H9 (cell line): ENCODE measurements at regions not wholly inside any gene's neighbourhood (a gene's known extent, or its start where the extent isn't known, plus 50 kb on each side); places are given as distances from the start of the nearest gene placed in this dataset.

Source experiments
- DNase-seq: peaks from one replicate; pipeline ENCODE4 v3.0.0-alpha.2; 2017
- H2AFZ ChIP-seq: one replicate; pipeline ENCODE4 v1.6.1; 2013; ENCODE audit warnings: mild to moderate bottlenecking, low read length, control low read depth, moderate library complexity
- H2AK5ac ChIP-seq: 2 replicates; pipeline ENCODE4 v1.6.1; 2013; ENCODE audit warnings: low read length, control low read depth, mixed read lengths; ENCODE audit not compliant: insufficient read length
- H2BK120ac ChIP-seq: one replicate; pipeline ENCODE4 v1.6.1; 2013; ENCODE audit warnings: low read depth, mild to moderate bottlenecking, low read length, control low read depth, inconsistent platforms; ENCODE audit not compliant: poor library complexity, severe bottlenecking
- H2BK12ac ChIP-seq: 2 replicates; pipeline ENCODE4 v1.6.1; 2013; ENCODE audit warnings: low read length, control low read depth, mixed read lengths, low read depth; ENCODE audit not compliant: insufficient read length
- H2BK15ac ChIP-seq: 2 replicates; pipeline ENCODE4 v1.6.1; 2013; ENCODE audit warnings: low read depth, low read length, control low read depth
- H2BK20ac ChIP-seq: one replicate; pipeline ENCODE4 v1.6.1; 2013; ENCODE audit warnings: low read depth, mild to moderate bottlenecking, low read length, control low read depth, inconsistent platforms; ENCODE audit not compliant: poor library complexity, severe bottlenecking
- H2BK5ac ChIP-seq: 2 replicates; pipeline ENCODE4 v1.6.1; 2013; ENCODE audit warnings: low read length, control low read depth, mixed read lengths; ENCODE audit not compliant: insufficient read length
- H3K14ac ChIP-seq: 2 replicates; pipeline ENCODE4 v1.6.1; 2013; ENCODE audit warnings: low read length, control low read depth; ENCODE audit not compliant: insufficient read depth
- H3K18ac ChIP-seq: 2 replicates; pipeline ENCODE4 v1.6.1; 2013; ENCODE audit warnings: low read depth, mild to moderate bottlenecking, mixed read lengths, low read length, control low read depth; ENCODE audit not compliant: insufficient read length
- H3K23ac ChIP-seq: 2 replicates; pipeline ENCODE4 v1.6.1; 2013; ENCODE audit warnings: low read length, control low read depth, mixed read lengths, low read depth; ENCODE audit not compliant: insufficient read length
- H3K23me2 ChIP-seq: 2 replicates; pipeline ENCODE4 v1.6.1; 2013; ENCODE audit warnings: low read depth, mild to moderate bottlenecking, mixed read lengths, low read length, control low read depth; ENCODE audit not compliant: insufficient read length, poor library complexity, severe bottlenecking
- H3K27ac ChIP-seq: 2 replicates; pipeline ENCODE4 v1.5.1; 2013; ENCODE audit warnings: low read length, control low read depth, mixed read lengths, low read depth; ENCODE audit not compliant: insufficient read length
- H3K27me3 ChIP-seq: 2 replicates; pipeline ENCODE4 v1.6.1; 2013; ENCODE audit warnings: low read length, control low read depth, inconsistent platforms; ENCODE audit not compliant: insufficient read depth
- H3K4ac ChIP-seq: 2 replicates; pipeline ENCODE4 v1.6.1; 2013; ENCODE audit warnings: low read depth, mild to moderate bottlenecking, control low read depth, inconsistent platforms, low read length, moderate library complexity
- H3K4me1 ChIP-seq: 2 replicates; pipeline ENCODE4 v1.6.1; 2013; ENCODE audit warnings: low read length, control low read depth, inconsistent platforms; ENCODE audit not compliant: insufficient read depth
- H3K4me2 ChIP-seq: 2 replicates; pipeline ENCODE4 v1.6.1; 2013; ENCODE audit warnings: low read length, control low read depth, mixed read lengths; ENCODE audit not compliant: insufficient read length, insufficient read depth
- H3K56ac ChIP-seq: 2 replicates; pipeline ENCODE4 v1.6.1; 2013; ENCODE audit warnings: low read depth, mild to moderate bottlenecking, mixed read lengths, low read length, control low read depth; ENCODE audit not compliant: insufficient read length
- H3K79me1 ChIP-seq: 2 replicates; pipeline ENCODE4 v1.6.1; 2013; ENCODE audit warnings: low read depth, mild to moderate bottlenecking, moderate library complexity, low read length, control low read depth, inconsistent platforms; ENCODE audit not compliant: insufficient read depth, poor library complexity, severe bottlenecking
- H3K79me2 ChIP-seq: 2 replicates; pipeline ENCODE4 v1.6.1; 2013; ENCODE audit warnings: low read length, control low read depth, inconsistent platforms; ENCODE audit not compliant: insufficient read depth
- H3K9ac ChIP-seq: 2 replicates; pipeline ENCODE4 v1.6.1; 2013; ENCODE audit warnings: low read length, control low read depth, mixed read lengths; ENCODE audit not compliant: insufficient read length; ENCODE audit errors: extremely low read depth
- H3K9me3 ChIP-seq: one replicate; pipeline ENCODE4 v1.6.1; 2013; ENCODE audit warnings: low read depth, low read length, inconsistent platforms; ENCODE audit not compliant: control insufficient read depth
- H3T11ph ChIP-seq: one replicate; pipeline ENCODE4 v1.6.1; 2013; ENCODE audit warnings: mild to moderate bottlenecking, low read length, control low read depth, inconsistent platforms
- H4K20me1 ChIP-seq: one replicate; pipeline ENCODE4 v1.6.1; 2013; ENCODE audit not compliant: control insufficient read depth, insufficient read length, insufficient read depth
- H4K5ac ChIP-seq: 2 replicates; pipeline ENCODE4 v1.6.1; 2013; ENCODE audit warnings: low read depth, mild to moderate bottlenecking, mixed read lengths, low read length, control low read depth; ENCODE audit not compliant: insufficient read length
- H4K8ac ChIP-seq: replicated peaks from 2 replicates; pipeline ENCODE4 v1.6.1; 2013; ENCODE audit warnings: low read length, control low read depth, mixed read lengths, low read depth; ENCODE audit not compliant: insufficient read length
- H4K91ac ChIP-seq: 2 replicates; pipeline ENCODE4 v1.6.1; 2013; ENCODE audit warnings: low read depth, mild to moderate bottlenecking, moderate library complexity, mixed read lengths, low read length, control low read depth; ENCODE audit not compliant: insufficient read length
- H3K27ac Mint-ChIP-seq, 3 experiments: 2 replicates in 2 of 3; 3 replicates in 1 of 3; pipeline ENCODE4 v1.8.0; 2020 to 2021; ENCODE audit warnings: mixed read lengths in 3 of 3, mild to moderate bottlenecking in 1 of 3, moderate library complexity in 1 of 3
- H3K27me3 Mint-ChIP-seq: 2 replicates; pipeline ENCODE4 v1.8.0; 2021; ENCODE audit warnings: low read depth, mild to moderate bottlenecking, moderate library complexity, mixed read lengths
- H3K36me3 Mint-ChIP-seq, 3 experiments: 2 replicates in 2 of 3; 3 replicates in 1 of 3; pipeline ENCODE4 v1.8.0; 2020 to 2021; ENCODE audit warnings: low read depth in 3 of 3, mixed read lengths in 3 of 3; ENCODE audit not compliant: insufficient read depth in 1 of 3
- H3K4me1 Mint-ChIP-seq, 2 experiments: 2 replicates each; pipeline ENCODE4 v1.8.0; 2020; ENCODE audit warnings: mixed read lengths in 2 of 2
- H3K4me3 Mint-ChIP-seq, 2 experiments: 2 replicates in 1 of 2; 3 replicates in 1 of 2; pipeline ENCODE4 v1.8.0; 2020 to 2021; ENCODE audit warnings: mild to moderate bottlenecking in 2 of 2, mixed read lengths in 2 of 2, moderate library complexity in 1 of 2
- H3K9me3 Mint-ChIP-seq, 2 experiments: 2 replicates in 1 of 2; 3 replicates in 1 of 2; pipeline ENCODE4 v1.8.0; 2020; ENCODE audit warnings: mild to moderate bottlenecking in 2 of 2, mixed read lengths in 2 of 2, moderate library complexity in 1 of 2
- WGBS: extraction: QIAGEN DNeasy Blood & Tissue Kit; methylation state at CpG from one replicate; pipeline ENCODE4 v1.1.7; 2013; ENCODE audit warnings: missing lambda C conversion rate, low lambda C conversion rate, mixed read lengths; ENCODE audit not compliant: insufficient read length; ENCODE audit errors: extremely low coverage; 5-methylcytosine and 5-hydroxymethylcytosine counted together
- TF ChIP-seq, protein P1 (sequence below): fragments of 200-600 bp; sonication (generic); conservative IDR thresholded peaks from 3 replicates; pipeline ENCODE4 v1.8.0; 2021; ENCODE audit warnings: antibody characterized with exemption, mild to moderate bottlenecking

- Histone ChIP-seq H4K8ac (no peak overlapping the region), H2BK120ac (no peak overlapping the region), H3T11ph (no peak overlapping the region), H3K23me2 (no peaks in the 10 kb centered on the region), H3K56ac (no peak overlapping the region), H3K4me1 (peaks cover 2% of the 10 kb centered on the region; the same call in 1 of the 2 replicates), H4K20me1 (no peaks in the 10 kb centered on the region), H2BK15ac (no peak overlapping the region), H2AK5ac (no peak overlapping the region), H3K18ac (no peak overlapping the region), H3K4ac (no peak overlapping the region), H3K9me3 (no peaks in the 10 kb centered on the region), H3K27me3 (no peaks in the 10 kb centered on the region), H2BK20ac (no peak overlapping the region), H3K27ac (no peak overlapping the region), H4K5ac (no peak overlapping the region), H2BK5ac (no peak overlapping the region), H2AFZ (no peak overlapping the region), H4K91ac (no peak overlapping the region), H3K14ac (no peak overlapping the region; the same call in 1 of the 2 replicates), H3K79me2 (no peaks in the 10 kb centered on the region), H3K9ac (no peak overlapping the region), H3K23ac (no peak overlapping the region), H3K4me2 (no peak overlapping the region), H2BK12ac (no peak overlapping the region), H3K79me1 (no peaks in the 10 kb centered on the region)
- no peaks in the 10 kb centered on the region for H3K27me3 Mint-ChIP-seq
- WGBS: no CpG with 5 or more reads among the region's 1 CpG
- TF ChIP-seq, protein P1, sequence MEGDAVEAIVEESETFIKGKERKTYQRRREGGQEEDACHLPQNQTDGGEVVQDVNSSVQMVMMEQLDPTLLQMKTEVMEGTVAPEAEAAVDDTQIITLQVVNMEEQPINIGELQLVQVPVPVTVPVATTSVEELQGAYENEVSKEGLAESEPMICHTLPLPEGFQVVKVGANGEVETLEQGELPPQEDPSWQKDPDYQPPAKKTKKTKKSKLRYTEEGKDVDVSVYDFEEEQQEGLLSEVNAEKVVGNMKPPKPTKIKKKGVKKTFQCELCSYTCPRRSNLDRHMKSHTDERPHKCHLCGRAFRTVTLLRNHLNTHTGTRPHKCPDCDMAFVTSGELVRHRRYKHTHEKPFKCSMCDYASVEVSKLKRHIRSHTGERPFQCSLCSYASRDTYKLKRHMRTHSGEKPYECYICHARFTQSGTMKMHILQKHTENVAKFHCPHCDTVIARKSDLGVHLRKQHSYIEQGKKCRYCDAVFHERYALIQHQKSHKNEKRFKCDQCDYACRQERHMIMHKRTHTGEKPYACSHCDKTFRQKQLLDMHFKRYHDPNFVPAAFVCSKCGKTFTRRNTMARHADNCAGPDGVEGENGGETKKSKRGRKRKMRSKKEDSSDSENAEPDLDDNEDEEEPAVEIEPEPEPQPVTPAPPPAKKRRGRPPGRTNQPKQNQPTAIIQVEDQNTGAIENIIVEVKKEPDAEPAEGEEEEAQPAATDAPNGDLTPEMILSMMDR: no peak
- no peaks in the 10 kb centered on the region; a peak in 1 of 5 replicates for H3K9me3 Mint-ChIP-seq
- no peak overlapping the region for H3K4me3 Mint-ChIP-seq
- H3K4me1 Mint-ChIP-seq: peaks cover 0 to 8% of the 10 kb centered on the region in 2 experiments; a peak in 2 of 4 replicates
- H3K36me3 Mint-ChIP-seq: no peaks in the 10 kb centered on the region
- no peak overlapping the region for H3K27ac Mint-ChIP-seq
- no peak for DNase-seq
Measured at GRCh38 chr5:74328221-74328630, 312.3 kb downstream of the ENC1 start.
